GM12892 (cell line): ENCODE measurements at regions not wholly inside any gene's neighbourhood (a gene's known extent, or its start where the extent isn't known, plus 50 kb on each side); places are given as distances from the start of the nearest gene placed in this dataset.

Source experiments
- POLR2A ChIP-seq: IDR thresholded peaks from 2 replicates; pipeline ENCODE4 v1.6.1; 2011; ENCODE audit warnings: low read depth, low read length, control low read depth
- POLR2AphosphoS5 ChIP-seq: IDR thresholded peaks from 2 replicates; pipeline ENCODE4 v1.6.1; 2011; ENCODE audit warnings: low read depth, low read length, control low read depth
- TAF1 ChIP-seq: IDR thresholded peaks from 2 replicates; pipeline ENCODE4 v1.6.1; 2011; ENCODE audit warnings: low read depth, mild to moderate bottlenecking, control low read depth, low read length, borderline replicate concordance

DNA sequence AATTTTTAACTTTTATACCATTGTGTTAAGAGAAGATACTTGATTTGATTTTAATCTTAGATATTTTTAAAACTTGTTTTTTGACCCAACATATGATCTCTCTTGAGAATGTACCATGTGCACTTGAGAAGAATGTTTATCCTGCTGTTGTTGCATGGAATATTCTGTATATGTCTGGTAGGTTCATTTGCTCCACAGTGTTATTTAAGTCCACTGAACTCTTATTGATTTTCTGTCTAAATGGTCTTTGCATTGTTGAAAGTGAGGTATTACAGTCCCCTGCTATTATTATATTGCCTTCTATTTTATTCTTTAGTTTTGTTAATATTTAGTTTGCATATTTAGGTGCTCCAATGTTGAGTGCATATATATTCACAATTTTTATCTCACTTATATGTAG is 397.3 kb upstream of the CCDC179 start:
- TF ChIP-seq POLR2A (no peak), POLR2AphosphoS5 (no peak), TAF1 (no peak)
